HG03175 (cell line): ENCODE measurements at regions not wholly inside any gene's neighbourhood (a gene's known extent, or its start where the extent isn't known, plus 50 kb on each side); places are given as distances from the start of the nearest gene placed in this dataset.
"Not testable (repeated sequence)": the region's sequence is repeated elsewhere in the genome, so short reads cannot be mapped to it uniquely, and the experiment has no call there.

Experiments used
- ATAC-seq: cut with Tn5 transposase; IDR thresholded peaks from one replicate; pipeline ENCODE4 v1.9.1; 2021; ENCODE audit warnings: mild to moderate bottlenecking, moderate library complexity; ENCODE audit not compliant: unreplicated experiment

DNA sequence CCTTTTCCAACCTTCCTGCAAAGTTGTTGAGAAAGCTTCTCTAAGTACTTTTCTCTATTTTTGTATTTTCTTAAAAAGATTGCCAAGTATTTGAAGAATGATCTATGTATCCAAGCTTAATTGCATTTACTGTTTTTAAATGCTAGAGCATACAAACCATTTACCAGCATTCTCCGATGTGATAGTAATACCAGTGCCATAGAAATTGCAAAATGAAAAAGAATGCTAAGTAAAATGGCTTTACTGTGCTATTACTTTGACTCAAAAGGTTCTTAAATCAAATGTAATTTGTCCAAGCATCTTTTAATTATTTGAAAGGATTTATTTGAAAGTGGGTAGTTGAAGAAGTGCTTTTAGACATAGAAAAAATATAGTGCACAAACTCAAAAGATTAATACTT lies 1183.2 kb downstream of the RAPGEF2 start:
- no peak for ATAC-seq

DNA sequence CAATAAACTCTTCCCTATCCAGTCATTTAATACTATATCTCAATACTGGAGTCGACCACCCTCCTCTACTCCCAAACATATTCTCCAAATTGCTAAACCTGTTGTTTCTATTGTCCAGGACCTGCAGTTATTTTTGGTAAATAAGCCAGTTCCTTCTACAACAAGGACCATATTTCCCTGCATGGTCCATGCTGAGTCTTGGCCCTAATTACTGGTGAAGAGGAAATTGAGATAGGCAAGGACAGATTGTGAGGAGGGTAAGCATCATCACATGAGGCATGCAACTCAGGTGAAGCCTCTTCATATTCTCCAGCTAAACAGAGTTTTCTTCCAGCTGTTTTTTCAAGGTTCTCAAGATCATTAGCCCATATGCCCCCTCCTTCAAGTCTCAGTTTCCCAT lies 1193.6 kb downstream of the RAPGEF2 start:
- ATAC-seq = no peak

DNA sequence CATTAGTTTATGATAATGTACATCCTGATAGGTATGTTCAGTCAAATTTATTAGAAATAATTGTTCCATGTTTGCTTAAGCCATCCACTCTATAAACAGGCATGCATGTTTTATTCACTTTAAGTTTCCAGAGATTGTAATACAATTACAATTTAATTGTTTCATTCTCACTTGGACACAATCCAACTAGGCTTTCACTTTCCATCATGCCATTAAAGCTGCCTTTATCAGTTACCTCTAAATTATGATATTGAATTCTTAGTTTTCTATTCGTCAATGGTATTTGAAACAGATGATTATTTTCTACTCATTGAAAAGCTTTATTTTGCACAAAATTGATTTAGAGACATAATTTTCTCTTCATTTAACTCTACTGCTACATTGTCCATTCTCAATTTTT lies 1196.3 kb downstream of the RAPGEF2 start:
- no peak for ATAC-seq

DNA sequence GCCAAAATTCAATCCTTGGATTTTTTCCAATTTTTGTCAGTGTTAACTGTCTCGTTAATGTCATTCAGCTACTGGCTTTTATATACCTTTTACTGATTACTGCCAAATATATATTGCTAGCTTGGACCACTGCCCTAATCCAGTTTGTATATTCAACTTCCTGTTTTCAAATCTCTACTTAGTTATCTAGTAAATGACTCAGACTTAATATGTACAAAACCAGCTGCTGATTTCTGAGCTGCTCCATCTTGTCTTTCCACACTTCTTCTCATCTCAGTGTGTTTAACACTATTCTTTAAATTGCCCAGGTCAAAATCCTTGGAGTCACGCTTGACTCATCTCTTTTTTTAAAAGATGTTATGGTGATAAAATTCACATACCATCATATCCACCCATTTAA lies 1196.7 kb downstream of the RAPGEF2 start:
- ATAC-seq = no peak

DNA sequence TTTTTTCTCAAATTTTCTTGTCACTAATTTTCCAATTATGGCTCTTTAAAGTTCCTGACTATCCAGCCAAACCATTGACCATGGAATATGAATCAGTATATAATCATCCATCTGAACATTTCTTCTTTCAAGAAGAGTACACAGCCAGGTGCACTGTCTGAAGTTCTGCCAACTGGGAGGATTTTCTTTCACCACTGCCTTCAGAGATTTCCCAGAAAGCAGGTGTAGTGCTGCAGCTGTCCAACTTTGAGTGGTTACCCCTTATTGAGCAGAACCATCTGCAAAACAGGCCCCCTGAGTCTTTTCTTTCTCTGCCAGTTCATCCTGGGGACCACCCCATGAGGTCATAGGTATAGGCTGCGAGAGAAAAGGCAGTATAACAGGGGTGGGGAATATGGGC lies 1213.2 kb downstream of the RAPGEF2 start:
- no peak for ATAC-seq

DNA sequence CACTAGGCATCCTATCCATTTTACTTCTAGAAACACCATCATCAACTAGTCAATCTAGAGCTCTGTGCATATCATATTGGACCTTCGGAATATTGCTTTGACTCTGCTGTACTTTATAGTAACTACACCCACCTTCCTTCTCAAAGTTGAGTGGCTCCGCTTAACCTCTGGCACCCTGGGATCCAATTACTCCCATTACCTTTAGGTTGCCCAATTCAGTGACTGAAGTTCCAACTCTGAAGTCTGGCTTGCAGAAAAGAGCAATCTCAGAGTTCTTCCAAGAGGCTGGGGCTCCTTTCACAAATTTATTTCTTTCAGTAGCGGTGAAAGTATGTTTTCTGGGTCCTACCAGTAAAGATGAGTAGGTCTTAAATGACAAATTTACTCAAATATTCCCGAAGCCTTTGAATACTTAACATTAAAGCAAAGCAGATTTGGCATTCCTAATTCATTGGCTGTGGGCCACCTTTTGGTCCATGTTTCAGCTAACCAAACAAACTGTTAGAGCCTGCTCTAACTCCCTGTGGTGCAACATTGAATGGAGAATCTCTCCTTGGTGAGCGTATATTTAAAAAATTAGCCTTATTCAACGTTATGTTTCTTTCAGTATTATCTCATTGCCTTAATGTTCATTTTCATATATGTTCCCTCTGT lies 1215.8 kb downstream of the RAPGEF2 start:
- no peak for ATAC-seq

DNA sequence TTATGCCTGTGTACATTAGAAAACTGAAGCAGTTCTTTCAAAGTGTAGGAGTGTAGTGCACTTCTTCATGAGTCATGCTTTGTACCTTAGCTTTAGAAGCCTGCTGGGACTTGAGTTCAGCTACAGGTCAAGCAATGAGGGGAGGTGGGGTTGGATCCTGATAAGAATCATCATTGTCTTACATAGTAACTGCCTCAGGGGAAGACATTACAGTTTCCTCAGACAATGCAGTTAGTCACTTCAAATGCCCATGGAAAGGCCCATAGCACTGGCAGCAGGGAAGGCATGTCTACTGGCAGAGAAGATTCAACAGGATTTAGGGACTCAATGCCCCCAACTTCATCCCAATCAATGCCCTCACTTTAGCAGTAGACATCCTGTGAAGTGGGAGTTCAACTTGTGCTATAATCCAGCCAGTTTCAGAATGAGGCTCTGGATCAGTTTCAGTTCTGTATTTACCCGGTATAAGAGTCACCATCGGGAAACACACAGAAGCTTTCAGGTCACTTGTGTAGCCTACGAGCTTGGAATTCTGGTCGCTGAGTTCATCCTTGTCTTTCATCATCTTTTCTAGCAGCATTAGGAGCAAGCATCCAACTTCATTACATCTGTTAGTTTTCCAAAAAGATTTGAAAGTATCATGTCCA lies 1216.5 kb downstream of the RAPGEF2 start:
- no peak for ATAC-seq

DNA sequence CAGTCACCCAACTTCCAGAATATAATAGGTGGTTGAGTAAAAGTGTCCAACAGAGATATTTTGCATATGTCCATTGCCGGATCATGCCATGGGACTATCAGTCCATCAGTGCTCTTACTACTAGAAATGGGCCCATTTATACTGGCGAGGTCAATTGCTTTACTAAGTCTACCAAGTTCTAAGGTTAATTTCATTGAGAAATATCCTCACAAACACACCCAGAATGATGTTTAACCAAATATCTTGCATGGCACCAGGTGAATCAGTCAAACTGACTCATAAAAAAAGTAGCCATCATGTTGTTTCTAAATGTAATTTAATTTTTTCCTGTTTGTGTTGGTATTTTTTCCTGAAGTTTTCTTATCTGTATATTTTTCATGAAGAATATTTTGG lies 1217.0 kb downstream of the RAPGEF2 start:
- ATAC-seq = no peak

DNA sequence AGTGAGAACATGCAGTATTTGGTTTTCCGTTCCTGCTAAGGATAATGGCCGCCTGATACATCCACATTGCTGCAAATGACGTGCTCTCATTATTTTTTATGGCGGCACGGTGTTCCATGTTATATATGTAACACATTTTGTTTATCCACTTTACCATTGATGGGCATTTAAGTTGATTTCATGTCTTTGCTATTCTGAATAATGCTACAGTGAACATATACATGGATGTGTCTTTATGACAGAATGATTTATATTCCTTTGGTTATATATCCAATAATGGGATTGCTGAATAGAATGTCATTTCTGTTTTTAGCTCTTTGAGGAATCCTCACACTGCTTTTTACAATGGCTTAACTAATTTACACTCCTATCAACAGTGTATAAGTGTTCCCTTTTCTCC lies 1223.2 kb downstream of the RAPGEF2 start:
- no peak for ATAC-seq

DNA sequence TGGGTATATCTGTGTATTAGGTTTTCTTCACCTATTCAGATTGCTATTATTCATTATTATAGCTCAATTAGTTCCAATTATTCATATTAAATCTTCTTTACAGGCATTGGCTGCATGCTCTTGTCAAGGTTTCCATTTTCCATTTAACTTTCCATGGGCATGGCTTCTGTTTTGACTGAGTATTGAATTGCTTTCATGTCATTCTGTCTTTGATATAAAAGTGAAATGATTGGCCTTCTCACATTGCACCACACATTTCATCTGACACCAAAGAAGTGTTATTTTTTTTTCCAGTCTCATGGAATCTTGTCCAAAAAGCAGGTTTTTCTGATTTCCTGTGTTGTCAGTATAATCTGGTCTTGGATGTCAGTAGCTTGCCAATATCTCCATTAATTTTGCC lies 1244.3 kb downstream of the RAPGEF2 start:
- ATAC-seq = no peak

DNA sequence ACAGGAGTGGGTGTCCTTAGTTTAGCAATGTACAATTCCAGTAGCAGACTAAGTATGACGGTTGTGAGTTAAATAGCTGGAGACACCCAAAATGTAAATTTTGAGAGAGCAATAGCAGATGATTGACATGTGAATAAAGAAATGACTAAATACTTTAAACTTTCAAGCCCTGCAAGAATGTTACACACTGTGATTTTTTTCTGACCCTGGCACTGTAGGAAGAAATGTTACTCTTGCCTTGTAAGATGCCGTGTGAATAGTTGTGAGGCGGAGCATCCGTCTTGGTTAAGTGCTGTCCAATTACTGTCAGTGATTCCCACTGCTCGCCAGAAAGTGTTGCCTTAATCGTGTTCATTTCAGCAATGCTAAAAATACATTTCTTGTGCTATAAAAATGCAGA lies 1248.1 kb downstream of the RAPGEF2 start:
- no peak for ATAC-seq

DNA sequence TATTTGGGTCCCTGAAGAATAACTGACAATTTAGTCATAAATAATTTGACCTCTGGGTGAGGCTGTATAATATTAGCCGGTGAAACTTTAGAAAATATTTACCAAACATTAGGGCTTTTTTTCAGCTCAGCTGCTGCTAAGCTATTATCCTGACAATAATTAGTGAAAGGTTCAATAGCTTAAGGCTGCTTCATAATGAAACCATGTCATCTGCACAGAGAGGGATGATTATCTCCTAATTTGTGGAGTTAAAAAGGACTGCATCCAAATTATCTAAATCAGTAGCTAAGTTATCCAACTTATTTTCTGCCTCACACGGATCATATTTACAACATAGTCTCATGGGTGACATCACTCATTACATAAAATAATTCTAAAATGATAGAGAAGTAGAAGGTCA lies 1249.8 kb downstream of the RAPGEF2 start:
- ATAC-seq = no peak

DNA sequence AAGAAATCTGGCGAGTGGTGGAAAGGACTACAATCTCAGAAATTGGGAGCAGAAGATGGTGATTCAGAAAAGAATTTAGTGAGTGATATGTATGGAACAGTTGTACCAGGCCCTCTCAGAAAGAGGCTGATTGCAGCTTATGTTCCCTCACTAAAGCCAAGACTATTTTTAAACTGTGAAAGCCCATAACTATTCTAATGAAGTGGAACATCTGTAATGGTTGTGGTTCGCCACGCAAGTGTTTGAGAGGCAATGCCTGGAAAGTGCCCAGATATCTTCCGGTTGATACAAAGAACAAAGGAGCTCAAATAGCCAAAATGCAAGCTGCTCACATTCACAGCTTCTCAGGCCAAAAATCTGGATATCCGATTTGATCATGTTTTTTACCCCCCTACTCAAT lies 1250.7 kb downstream of the RAPGEF2 start:
- ATAC-seq = no peak

DNA sequence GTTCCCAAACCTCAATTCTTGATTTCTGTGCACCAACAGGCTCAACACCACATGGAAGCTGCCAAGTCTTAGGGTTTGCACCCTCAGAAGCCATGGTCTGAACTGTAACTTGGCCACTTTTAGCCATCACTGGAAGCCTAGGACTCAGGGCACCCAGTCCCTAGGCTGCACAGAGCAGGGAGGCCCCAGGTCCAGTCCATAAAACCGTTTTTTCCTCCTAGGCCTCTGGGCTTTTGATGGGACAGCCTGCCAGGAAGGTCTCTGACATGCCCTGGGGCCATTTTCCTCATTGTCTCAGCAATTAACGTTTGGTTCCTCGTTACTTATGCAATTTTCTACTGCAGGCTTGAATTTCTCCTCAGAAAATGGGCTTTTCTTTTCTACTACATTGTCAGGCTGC lies 1259.6 kb downstream of the RAPGEF2 start:
- no peak for ATAC-seq

DNA sequence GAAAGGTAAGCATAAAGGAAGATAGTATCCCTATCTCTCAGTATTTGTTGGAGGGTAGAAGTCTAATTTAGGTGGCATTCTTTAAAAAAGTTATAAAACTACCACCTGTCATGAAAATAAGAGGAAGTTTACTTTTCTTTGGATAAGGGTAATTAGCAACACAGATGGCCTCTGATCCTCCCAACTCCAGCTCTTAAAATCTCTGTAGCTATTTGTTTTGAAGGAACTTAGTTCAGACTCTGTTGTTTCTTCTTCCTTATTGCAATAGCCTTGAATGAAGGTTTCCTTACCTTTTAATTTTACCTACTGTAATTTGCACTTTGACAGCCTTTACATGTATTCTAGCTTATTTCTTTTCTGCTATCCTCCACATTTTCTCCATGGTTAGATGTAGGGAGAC lies 1261.3 kb downstream of the RAPGEF2 start:
- no peak for ATAC-seq

DNA sequence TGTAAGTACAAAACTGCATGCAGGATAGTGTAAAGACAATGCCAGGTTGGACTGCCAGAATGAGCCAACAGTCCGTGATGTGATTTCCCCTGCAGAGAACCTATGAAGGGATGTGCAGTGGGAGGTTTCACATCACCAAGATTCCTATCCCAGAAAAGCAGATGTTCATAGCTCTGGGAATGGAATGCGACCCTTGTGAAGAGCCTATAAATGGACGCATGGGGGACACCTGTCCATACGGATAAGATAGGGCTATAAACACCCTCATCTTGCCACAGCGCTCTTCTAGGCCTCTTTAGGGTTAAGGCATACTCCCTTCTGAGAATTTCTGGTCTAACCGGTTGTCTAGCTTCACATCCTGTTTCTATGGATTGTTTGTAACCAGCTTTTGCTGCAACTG lies 1261.8 kb downstream of the RAPGEF2 start:
- ATAC-seq = not testable (repeated sequence)

DNA sequence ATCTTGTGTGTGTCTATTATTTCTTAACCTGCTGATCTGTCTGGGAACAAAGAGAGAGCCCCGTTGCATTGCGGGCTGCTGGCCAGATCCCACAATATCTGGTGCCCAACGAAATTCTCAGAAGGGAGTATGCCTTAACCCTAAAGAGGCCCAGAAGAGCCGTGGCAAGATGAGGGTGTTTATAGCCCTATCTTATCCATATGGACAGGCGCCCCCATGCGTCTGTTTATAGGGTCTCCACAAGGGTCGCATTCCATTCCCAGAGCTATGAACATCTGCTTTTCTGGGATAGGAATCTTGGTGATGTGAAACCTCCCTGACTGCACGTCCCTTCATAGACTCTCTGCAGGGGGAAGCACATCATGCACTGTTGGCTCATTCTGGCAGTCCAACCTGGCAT lies 1262.5 kb downstream of the RAPGEF2 start:
- not testable (repeated sequence) for ATAC-seq

DNA sequence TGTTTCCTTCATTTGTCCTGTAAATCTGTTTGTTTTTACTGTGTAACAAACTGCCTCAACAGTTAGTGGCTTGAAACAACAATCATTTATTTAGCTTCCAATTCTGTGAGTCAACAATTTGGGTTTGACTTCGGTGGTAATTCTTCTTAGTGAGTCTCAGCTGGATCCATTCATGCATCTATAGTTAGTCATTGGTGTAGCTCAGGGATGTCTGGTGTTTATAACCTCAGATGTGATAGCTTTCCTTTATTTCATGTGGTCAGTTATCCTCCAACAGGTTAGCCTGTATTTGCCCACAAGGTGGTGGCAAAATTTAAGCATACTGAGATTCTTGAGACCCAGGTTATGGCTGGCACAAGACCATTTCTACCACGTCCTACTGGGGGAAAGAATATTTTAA lies 1267.2 kb downstream of the RAPGEF2 start:
- no peak for ATAC-seq

DNA sequence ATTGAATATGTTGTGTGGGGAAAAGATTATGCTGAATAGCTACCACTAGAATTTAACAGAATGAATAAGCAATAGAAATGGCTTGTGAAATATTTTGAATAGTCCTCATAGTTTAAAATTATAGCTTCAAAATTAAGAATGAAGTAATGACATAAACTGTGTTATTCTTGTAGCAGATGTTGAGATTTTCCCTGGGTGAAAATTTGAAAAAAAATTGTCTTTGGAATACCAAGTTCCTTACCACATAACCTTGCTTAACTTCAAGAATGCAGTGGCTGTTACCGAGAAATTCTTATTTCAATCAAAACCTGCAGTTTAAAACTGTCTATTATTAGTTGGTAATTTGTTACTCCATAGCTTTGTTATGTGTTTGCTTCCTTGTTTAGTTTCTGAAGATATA lies 1268.6 kb downstream of the RAPGEF2 start:
- no peak for ATAC-seq

DNA sequence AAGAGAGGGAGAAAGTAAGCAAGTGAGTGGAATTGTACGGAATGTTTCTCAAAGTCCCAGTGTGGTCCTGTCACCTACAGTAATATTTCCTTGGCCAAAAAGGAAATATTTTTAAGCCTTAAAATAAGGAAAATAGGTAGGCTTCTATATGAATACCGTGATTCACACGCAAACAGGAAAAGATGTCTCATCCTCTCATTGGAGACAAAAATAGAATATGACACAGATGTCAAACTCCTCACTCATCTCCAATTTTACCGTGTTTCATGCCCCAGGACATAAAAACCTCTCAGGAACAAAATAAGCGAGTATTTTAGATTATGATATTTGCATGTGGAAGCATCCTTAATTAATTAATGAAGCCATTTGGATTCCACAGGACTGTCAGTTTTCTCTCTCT lies 1269.5 kb downstream of the RAPGEF2 start:
- ATAC-seq = no peak

DNA sequence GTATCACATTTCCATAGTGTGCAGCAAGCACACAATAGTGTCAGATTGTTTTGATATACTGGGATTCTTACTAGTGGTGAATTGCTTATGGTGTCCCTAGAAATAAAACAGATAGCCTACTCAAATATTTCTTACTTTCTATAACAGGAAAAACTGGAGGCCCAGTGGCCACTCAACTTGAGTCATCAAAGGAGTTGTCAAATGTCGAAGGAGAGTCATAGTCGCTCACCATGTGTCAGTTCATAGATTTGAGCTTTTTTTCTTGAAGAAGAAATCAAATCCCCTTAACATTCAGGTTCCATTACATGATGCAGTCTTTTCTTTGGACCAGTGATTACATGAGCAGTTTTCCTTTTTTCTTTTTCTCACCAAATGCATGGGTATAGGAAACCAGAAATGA lies 1271.0 kb downstream of the RAPGEF2 start:
- ATAC-seq = no peak

DNA sequence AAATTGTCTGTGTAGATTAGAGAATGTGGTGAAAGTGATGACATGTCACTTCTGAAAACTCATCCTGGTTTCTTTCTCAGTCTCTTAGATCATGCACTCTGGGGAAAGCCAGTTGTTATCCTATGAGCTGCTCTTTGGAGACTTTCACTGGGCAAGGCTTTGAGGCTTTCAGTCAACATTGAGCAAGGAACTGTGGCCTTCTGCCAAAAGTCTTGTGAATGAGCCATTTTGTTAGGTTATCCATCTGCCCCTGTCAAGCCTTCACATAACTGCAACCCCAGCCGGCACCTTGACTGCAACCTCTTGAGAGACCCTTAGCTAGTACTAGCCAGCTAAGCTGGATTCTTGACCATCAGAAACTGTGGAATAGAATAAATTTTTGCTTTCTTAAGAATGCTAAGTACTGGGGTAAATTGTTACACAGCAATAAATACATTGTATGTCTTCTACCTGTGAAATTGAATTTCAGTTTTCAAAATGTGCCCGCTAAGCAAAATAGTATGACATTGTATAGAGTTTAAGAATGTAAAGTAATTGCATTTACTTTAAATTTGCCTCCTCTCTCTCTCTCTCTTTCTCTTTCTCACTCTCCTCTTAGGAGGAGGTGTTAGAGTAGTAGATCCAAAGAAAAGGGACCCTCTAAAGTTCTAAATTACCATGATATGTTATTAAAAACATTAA lies 1273.0 kb downstream of the RAPGEF2 start:
- ATAC-seq = no peak
